ENCODE measurements at regions not wholly inside any gene's neighbourhood (a gene's known extent, or its start where the extent isn't known, plus 50 kb on each side); places are given as distances from the start of the nearest gene placed in this dataset.

DNA sequence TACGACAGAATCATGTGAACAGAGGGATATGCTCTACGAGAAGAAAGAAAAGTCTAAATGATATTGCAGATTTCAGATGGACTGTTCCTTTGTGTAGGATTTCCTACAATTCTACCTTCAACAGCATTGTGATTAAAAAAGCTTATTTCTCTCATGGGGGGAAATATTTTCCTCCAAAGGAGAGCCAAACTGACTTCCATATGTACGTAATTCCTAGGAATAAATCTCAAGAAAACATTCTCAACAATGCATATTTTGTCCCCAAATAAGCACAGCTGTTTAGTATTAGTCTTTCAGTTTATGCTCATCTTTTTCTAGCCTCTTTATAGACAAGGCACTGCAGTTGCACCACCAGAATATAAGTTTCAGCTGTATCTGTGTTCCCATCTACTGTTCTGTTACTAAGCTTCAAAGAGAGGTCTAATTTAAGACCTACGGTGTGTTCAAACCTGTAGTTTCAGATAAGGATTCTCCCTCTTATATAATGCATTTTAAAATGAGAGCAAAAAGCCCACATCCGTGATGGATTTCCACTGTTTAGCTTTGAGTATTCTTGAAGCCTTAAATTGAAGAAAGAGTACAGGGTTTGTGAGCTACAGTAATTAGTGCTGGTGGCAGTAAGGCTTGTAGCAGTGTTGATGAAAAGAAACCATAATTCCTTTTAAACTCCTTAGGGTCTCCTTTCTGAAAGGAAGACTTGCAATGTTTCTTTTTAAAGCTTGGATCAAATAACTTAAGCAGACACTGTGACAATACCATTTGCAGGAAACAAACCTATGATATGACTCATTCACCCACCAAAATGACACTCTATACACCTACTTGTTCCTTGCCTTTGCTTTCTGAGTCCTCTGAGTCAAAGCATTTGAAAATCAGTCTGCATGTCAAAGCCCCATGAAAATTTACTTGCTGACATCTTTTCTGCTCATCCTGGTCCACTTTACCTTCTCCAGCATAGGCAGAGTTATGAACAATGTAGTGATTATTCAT lies 754.1 kb downstream of the NOVA1 start:
- no peak for TF ChIP-seq CTCF (conservative IDR thresholded peaks at IDR 0.05; ENCODE audit: low read depth, low read length)
- no peak overlapping the region for H3K4me3 ChIP-seq (ENCODE audit: low read depth, low read length)
- DNase-seq (ENCODE audit: low read depth) = no peak

DNA sequence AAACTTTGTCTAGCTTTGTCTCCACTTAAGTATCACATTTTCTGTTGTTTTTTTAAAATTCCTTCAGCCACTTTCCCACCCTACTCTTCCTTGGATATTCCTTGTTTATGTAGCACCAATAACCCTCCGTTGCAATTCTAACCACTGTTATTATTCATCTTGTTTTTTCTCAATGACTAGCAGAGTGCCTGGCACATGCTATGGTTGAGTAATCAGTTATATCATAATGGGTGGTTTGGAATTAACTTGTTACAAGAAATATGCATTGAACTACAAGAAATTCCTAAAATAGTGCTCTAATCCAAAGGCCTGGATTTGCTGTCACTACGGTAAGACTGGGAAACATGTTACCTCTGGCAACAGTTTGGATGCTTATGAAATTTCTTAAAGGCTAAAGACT lies 756.6 kb downstream of the NOVA1 start:
- H3K4me3 ChIP-seq (ENCODE audit: low read depth, low read length) = no peak overlapping the region
- DNase-seq (ENCODE audit: low read depth) = no peak
- TF ChIP-seq CTCF (conservative IDR thresholded peaks at IDR 0.05; ENCODE audit: low read depth, low read length) = no peak

GRCh38 chr14:25837551-25837965 lies 760.3 kb downstream of the NOVA1 start:
- DNase-seq (ENCODE audit: low read depth) = no peak

GRCh38 chr14:25836636-25837035 lies 761.2 kb downstream of the NOVA1 start:
- no peak for DNase-seq (ENCODE audit: low read depth)
- TF ChIP-seq CTCF (conservative IDR thresholded peaks at IDR 0.05; ENCODE audit: low read depth, low read length) = no peak

More at GRCh38 chr14:25837551-25837965, 760.3 kb downstream of the NOVA1 start:
- no peak overlapping the region for H3K4me3 ChIP-seq (ENCODE audit: low read depth, low read length)
- no peak for TF ChIP-seq CTCF (conservative IDR thresholded peaks at IDR 0.05; ENCODE audit: low read depth, low read length)

GRCh38 chr14:25833341-25834126 lies 764.3 kb downstream of the NOVA1 start:
- peak; percentile 74 for TF ChIP-seq CTCF (conservative IDR thresholded peaks at IDR 0.05; ENCODE audit: low read depth, low read length)
- H3K4me3 ChIP-seq (ENCODE audit: low read depth, low read length) = no peak overlapping the region
- no peak for DNase-seq (ENCODE audit: low read depth)

More at GRCh38 chr14:25836636-25837035, 761.2 kb downstream of the NOVA1 start:
- no peak overlapping the region for H3K4me3 ChIP-seq (ENCODE audit: low read depth, low read length)

GRCh38 chr14:25832585-25832984 lies 765.2 kb downstream of the NOVA1 start:
- no peak for TF ChIP-seq CTCF (conservative IDR thresholded peaks at IDR 0.05; ENCODE audit: low read depth, low read length)
- DNase-seq (ENCODE audit: low read depth) = no peak
- H3K4me3 ChIP-seq (ENCODE audit: low read depth, low read length) = no peak overlapping the region
